GM19099 (cell line): ENCODE measurements at regions not wholly inside any gene's neighbourhood (a gene's known extent, or its start where the extent isn't known, plus 50 kb on each side); places are given as distances from the start of the nearest gene placed in this dataset.

Source experiments
- POLR2A ChIP-seq: IDR thresholded peaks from 3 replicates; pipeline ENCODE4 v1.6.1; 2011; ENCODE audit warnings: low read depth; ENCODE audit not compliant: insufficient read length; ENCODE audit errors: extremely low read depth

GRCh38 chr12:93006471-93007208 is 77.5 kb upstream of the EEA1 start:
- no peak for TF ChIP-seq POLR2A

- TF ChIP-seq POLR2A, result no peak
Measured at GRCh38 chr12:93007544-93007943, 78.4 kb upstream of the EEA1 start.

GRCh38 chr12:93008044-93008778 is 79.1 kb upstream of the EEA1 start:
- TF ChIP-seq POLR2A, result no peak

DNA sequence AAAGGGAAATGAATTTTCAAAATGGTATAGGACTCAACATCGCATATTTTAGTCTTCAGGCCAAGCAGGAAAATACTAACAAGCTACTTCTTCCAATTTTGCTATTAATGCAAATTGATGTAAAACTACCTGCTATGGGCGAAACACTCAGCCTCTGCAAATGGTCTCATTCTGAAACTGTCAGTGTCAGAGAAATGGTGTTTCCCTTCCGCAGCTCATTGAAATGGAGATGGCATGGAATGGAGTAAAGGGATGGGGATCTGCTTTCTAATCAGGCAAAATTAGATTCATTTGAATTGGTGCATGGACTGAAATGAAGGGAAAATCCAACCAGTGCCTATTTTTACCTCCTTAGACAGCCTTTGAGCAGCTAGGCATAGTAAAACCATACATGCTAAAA is 80.4 kb upstream of the EEA1 start:
- no peak for TF ChIP-seq POLR2A

- no peak for TF ChIP-seq POLR2A
Measured at GRCh38 chr12:93010461-93010860, 81.4 kb upstream of the EEA1 start.

DNA sequence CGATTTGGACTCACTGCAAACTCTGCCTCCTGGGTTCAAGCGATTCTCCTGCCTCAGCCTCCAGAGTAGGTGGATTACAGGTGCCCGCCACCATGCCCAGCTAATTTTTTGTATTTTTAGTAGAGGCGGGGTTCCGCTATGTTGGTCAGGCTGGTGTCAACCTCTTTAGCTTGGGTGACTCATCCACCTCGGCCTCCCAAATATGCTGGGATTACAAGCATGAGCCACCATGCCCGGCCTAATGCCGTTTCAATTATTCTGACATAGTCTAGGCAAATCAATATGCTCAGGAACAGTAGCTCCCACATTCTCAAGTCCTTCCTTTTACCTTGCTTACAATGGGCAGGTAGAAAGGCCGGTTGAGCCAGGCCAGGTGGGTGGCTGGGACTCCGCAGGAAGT is 82.0 kb upstream of the EEA1 start:
- TF ChIP-seq POLR2A, result no peak

- no peak for TF ChIP-seq POLR2A
Measured at GRCh38 chr12:93015871-93016751, 87.0 kb upstream of the EEA1 start.

- no peak for TF ChIP-seq POLR2A
Measured at GRCh38 chr12:93016752-93017350, 87.8 kb upstream of the EEA1 start.

- TF ChIP-seq POLR2A, result no peak
Measured at GRCh38 chr12:93018610-93019009, 89.5 kb upstream of the EEA1 start.

DNA sequence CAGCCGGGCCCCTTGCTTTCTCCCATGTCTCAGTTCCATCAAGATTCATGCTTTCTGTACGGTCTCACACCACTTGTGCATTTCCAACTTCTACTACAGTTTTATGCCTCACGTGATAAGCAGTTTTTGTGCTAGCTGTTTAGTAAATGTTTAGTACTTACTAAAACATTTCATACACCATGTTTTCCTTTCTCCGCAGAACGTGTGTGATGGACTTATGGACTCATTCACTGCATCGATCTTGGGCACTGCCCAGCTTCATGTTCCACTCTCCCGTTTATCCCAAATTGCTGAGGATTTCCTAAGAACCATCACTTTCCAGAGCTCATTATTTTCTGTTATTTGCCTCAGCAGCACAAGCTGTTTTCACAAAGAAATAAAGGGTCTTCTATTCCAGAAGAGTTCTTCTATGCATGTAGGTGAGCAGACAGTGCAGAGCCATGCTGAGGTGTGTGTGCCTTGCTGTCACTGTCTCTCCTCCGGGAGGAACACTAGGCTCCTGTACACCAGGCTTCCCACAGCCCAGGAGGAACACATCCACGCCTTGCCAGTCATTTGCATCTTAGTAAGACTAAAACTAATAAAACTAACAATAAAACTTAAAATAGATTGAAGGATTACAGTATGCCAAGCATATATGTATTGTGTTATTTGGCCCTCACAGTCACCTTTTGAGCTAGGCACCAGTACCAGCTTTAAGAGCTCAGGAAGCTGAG is 90.3 kb upstream of the EEA1 start:
- no peak for TF ChIP-seq POLR2A

DNA sequence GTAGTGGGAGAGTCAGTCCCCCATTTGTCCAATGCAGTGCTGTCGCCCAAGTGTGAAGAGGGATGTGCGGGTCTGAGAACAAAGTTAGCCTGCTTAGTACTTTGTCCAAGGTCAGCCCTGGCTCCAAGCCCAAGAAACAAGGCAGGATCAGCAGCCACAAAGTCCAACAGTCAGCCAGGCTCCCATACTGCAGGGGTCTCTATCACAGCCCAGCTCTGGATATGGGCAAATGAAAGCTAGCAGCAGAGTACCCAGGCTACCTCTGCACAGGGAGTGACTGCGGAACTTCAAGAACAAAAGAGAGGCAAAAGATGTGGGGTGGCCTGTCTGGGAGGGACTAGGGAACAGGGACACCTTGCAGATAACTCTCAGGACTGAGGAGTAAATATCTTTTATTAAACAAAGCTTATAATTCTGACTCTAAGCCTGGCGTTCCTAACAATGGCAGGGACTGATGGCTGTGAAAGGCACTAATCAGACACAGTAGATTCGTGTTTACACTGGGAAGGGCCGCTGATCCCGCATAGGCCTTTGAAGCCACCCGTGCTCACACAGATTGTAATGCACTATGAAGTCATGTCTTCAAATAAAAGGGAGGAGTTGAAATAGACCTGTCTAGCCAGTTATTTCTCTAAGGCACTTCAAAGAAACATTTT is 91.0 kb upstream of the EEA1 start:
- TF ChIP-seq POLR2A, result no peak

DNA sequence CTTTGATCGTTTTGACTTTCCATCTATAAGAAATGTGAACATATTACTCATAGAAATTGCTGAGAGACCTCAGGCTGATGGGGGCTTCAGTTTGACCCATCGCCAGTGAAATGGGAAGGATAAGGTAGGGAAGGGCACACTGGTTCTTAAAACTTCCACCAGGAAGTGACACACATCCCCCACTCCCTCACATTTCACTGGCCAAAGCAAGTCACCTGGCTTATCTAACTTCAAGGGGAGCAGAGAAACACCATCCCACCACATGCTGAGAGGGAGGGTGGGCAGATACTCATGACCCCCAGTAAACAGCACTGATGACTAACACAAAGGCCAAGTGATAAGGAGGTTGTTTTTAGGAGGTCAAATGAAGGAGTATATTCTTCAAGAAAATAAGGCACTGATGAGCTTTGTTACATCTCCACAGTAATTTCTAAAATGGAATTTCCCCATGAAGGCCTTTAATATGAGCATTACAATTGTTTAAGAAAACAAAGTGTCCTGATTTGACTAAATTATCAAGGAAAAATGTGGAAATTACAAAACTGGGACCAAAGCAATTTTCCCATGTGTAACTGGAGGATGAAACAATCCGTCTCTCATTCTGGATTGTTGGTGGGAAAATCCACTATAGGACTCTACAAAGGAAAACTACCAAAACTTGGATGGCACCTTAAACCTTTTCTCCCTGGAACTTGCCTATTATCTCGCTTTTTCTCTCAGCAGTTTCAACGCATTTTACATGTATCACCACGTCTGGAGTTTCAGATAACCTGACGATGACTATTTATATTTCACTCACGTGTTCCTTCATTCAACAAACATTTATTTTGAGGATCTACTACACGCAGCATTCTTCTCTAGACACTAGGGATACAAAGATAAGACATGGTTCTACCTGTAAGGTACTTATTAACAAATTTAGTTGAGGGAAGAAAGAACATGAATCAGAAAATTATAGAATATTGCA is 91.8 kb upstream of the EEA1 start:
- no peak for TF ChIP-seq POLR2A
